PFSK-1 (cell line): ENCODE measurements at regions not wholly inside any gene's neighbourhood (a gene's known extent, or its start where the extent isn't known, plus 50 kb on each side); places are given as distances from the start of the nearest gene placed in this dataset.

Source experiments
- FOXP2 ChIP-seq: optimal IDR thresholded peaks from 2 replicates; pipeline ENCODE3; 2011; ENCODE audit warnings: borderline replicate concordance, control low read depth, inconsistent platforms; ENCODE audit not compliant: insufficient read depth; ENCODE audit errors: extremely low read length, extremely low read depth
- POLR2AphosphoS5 ChIP-seq: IDR thresholded peaks from 2 replicates; pipeline ENCODE4 v1.6.1; 2012; ENCODE audit warnings: low read depth, mild to moderate bottlenecking, control low read depth, low read length, moderate library complexity
- TAF1 ChIP-seq: IDR thresholded peaks from 2 replicates; pipeline ENCODE4 v1.6.1; 2012; ENCODE audit warnings: low read length, control low read depth, borderline replicate concordance; ENCODE audit not compliant: insufficient read depth

DNA sequence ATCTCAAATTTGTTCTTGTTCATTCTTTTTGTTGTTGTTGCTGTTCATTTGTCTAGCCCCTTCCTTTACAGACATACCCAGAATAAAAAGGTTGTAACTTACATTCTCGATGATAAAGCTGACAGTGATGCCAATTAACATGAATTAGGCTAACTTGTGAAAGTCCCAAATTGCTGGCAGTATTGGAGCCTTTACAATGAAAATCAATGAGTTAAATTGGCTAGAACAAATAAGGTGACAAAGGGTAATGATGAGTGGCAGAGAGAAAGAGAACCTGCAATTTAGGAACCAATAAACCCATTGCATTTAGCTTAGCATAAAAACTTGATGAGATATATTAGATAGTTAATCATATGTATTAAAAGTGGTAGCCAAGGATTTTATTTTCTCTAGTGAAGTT is 521.0 kb downstream of the ADCYAP1 start:
- TF ChIP-seq FOXP2 (no peak), POLR2AphosphoS5 (no peak), TAF1 (no peak)
